NCI-H1694 treated with DMSO at 0.1 percent for 48 hours (cell line): ENCODE measurements at regions not wholly inside any gene's neighbourhood (a gene's known extent, or its start where the extent isn't known, plus 50 kb on each side); places are given as distances from the start of the nearest gene placed in this dataset.
A peak's percentile ranks its signal among the peaks of the same experiment; 100 is the strongest.
"Not testable (repeated sequence)": the region's sequence is repeated elsewhere in the genome, so short reads cannot be mapped to it uniquely, and the experiment has no call there.

Experiments
- DNase-seq: peaks from one replicate; lab custom pipeline; 2025; lab: John Stamatoyannopoulos, UW

DNA sequence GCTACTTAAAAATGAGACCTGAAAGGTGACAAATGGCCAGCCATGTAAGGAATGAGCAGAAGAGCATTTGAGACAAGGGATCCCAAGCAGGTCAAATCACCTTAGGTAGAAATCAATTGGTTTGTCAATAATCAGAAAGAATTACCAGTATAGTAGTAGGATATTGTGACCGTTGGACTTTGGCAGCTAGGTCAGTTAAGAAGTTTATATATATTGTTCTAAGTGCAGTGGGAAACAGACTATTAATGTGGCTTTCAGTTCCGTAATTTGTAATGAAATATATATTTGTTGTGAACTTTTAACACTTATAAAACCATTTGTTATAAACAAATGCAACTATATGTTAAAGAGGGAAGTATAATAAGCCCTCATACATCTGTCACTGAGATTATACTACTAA, 807.9 kb upstream of the SPRY2 start:
- no peak for DNase-seq

DNA sequence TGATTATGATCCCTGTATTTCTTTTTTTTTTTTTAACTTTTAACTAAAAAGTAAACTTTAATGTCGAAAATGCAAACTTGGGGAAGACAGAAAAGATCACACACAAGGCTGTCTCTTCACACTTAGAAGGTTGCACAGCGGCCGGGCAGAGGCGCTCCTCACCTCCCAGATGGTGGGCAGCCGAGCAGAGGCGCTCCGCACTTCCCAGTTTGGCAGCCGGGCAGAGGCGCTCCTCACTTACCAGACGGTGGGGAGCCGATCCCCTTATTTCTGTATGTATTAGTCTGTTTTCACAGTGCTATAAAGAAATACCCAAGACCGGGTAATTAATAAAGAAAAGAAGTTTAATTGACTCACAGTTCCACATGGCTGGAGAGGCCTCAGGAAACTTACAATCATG, 805.6 kb upstream of the SPRY2 start:
- DNase-seq: not testable (repeated sequence)

DNA sequence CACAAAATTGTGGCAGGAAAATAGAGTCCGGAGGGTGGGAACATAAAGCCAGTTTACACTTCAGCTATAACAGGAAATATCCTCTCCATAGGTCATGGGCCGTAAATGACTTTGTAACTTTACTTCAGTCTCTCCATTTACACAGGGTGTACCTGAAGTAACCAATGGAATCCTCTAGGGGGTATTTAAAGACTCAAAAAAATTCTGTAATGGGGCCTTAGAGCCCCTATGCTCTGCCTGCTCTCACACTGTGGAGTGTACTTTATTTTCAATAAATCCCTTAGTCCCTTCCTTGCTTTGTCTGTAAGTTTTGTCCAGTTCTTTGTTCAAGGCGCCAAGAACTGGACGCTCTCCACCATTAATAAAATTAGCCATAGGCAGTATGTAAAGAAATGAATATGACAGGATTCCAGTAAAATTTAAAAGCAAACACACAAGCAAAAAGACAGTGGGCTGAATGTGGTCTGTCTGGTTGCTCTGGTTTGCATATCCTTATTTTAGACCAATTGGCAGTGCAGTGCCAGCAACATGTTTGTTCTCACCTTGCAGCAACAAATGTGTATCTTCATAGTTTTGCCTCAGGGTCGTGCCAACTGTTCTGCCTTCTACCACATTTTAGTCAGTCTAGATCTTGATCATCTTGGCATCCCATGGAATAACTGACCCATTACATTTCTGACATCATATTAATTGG, 801.5 kb upstream of the SPRY2 start:
- DNase-seq: no peak

DNA sequence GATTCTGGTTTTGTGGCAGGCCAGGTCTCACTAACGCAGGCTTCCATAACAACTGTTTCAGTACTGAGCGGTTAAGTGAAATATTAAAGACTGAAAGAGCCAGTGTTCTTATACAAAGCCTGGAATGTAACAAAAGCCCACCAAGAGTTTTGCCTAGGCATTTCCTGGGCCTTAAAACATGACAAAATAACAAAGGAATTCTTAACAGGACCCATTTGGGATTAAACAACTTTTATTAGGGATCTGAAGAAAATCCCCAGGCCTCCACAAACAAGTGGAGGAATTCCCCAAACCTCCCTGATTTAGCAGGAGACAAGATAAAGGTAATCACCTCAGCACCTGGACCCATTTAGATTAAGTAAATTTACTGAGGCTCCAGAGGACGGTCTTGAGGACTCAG, 799.7 kb upstream of the SPRY2 start:
- DNase-seq: no peak

DNA sequence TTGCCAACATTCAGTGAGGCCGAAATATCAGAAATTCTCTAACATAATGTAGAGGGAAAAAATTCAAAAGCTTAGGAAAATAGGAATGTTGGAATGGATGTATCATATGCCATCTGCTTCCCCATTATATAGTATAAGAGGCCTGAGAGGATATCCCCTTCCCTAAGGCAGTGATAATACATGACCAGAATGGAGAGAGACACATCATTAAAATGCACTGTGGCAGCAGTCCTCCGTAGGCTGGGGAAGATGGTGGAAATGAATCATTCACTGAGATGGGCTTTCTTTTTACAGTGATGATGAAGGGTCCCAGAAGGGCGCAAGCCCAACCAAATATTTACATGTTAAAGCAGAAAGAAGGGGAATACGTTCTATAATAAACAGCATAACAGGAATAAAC, 799.1 kb upstream of the SPRY2 start:
- no peak for DNase-seq

DNA sequence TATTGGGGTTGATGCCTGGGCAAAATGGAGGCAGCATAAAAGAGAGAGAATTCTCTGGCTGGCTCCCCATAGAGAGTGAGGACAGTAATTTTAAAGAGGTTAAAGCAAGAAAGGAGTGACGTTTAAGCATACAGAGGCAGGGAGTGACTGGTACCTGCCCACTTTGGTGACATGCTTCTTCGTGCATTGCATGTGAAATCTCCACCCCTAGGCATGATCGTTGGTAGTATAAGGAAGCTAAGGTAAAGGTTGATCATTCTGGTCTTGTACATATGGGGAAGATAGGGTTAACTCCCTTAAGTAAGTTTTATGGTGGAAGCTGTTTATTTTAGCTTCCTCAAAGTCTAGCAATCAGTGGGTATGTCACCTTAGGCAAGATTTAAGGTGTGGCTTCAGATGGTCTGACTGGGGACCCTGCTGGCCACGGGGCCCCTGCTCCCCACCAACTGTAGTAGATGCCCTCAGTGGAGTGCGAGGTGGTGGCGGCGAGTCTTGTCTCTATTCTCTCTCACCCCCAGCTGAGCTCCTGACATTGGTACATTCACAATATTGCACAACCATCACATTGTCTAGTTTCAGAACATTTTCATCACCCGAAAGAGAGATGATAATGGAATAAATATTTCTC, 797.5 kb upstream of the SPRY2 start:
- no peak for DNase-seq

DNA sequence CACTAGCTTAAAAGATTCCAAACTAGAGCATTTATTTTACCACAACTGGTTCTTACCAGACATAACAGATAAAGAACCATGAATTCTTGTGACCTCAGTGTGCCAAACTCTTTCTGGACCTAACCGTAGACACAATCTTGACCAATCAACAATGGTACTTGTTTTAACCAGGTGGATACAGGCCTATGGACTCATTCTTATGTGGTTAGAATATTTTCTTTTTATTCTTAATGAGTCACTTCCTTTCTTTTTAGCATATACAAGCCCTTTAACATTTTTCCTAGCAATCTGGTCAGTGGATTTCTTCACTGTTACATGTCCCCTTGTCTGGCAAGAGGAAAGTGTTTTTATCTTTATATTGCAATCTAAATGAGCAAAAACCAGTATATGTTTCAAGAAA, 792.1 kb upstream of the SPRY2 start:
- DNase-seq: no peak

DNA sequence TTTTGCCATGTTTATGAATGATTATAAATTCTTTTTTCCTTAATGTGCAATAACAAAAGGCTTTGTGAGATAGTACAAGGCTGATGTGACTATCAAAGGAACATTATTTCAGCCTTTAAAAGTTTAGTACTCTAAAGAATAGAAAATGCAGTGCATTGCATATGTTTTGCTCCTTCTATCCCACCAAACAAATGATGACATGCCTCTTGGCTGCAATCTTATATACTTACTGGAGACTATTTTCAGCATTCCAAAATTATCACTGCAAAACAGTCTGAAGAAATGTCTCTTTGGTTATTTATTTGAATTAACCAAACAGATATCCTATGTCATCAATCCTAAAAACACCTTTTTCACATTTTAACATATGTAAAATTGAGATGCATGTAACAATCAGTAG, 776.5 kb upstream of the SPRY2 start:
- no peak for DNase-seq

DNA sequence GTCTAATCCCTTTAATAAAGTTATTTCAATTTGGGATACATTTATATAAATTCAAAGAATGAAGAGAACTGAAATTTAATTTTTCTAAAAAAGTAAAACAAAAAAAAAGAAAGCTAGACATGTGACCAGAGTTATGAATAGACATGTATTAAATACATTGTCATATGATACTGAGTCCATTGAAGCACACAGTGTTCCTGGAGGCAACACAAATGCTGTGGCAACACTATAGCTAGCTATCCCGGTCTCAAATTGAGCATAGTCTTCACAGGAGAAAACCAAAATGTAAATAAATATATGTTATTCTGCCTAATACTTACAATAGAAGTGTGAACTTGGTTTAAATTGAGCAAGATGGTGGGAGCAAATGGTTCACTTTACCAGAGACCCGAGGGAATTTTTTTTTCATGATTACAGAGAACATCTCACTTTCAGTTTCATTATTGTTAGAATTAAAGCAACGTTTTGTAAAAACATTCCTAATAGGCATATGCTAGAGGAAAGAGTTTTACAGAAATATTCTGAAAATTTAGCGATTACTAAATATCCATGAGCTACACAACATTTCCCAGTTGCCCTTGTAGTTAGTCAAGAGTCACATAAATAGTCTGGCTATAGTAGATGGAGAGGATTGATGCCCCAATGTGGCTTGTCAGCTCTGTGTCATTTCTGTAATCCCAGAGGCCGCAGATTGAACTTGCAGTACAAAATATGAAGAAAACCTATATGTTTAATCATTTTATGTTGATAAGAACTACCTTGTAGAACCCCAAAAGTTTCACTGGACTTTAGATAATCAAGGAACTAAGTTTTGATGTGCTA, 775.7 kb upstream of the SPRY2 start:
- DNase-seq: no peak

DNA sequence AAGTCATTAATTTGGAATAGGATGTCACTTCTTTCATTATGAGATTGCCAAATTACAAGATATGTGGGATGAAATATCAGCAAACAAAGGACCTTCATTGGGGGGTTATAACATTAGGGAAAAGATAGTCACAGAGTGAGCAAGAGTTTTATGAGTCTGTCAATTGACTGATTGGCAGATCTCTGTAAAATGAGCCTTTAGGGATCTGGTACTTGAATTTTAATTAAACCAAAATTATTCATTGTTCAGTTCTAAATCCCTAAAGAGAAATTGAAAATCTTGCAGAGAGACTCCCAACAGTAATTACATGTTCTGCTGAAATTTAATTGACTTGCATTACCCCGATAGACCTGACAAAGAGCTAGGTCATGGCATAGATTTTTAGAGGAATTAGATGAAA, 768.1 kb upstream of the SPRY2 start:
- DNase-seq: no peak

DNA sequence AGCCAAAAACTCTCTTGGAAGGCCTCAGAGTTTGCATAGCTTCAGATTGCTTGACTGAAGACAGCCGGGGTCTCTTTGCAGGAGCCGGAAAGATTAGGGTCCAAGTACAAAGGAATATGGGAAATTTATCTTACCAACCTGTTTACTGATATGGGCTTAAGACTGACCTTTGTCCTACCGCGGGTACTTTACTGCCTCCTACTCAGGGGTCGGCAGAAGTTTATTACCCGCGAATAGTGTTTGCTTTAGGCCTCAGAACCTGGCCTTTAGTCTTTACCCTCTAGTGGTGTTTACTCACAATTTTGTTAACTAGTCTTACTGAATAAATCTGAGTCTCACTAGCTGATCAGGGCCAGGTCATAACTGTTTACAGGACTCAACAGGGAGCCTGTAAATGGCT, 765.4 kb upstream of the SPRY2 start:
- no peak for DNase-seq

DNA sequence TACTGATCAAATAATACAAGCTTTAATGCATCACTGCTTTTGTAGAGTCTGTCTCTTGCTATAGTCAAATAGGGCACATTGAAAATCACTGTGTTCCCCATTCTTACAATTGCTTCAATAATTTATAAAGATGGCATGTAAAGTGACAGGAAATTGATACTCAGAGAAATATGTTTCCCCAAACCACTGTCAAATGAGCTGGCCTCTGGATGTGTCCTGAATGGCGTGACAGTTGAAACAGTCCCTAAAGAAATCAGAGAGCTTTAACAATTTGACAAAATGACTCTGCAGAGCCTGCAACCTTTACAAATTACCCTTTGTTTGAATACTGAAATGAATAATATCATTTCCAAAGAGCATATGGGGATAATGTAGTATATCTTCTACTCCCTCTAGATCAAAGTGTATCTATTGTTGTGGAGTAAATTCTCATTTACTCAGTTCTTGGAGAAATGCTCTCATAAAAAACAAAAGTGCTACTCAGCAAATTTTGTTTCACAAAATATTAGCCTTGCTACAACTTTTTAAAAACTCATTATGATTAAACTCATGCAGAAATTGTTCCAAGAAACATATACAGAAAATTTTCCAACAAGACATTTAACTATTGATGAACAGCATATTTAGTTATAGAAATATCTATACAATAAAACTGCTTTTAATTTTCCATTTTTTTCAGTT, 763.2 kb upstream of the SPRY2 start:
- no peak for DNase-seq

DNA sequence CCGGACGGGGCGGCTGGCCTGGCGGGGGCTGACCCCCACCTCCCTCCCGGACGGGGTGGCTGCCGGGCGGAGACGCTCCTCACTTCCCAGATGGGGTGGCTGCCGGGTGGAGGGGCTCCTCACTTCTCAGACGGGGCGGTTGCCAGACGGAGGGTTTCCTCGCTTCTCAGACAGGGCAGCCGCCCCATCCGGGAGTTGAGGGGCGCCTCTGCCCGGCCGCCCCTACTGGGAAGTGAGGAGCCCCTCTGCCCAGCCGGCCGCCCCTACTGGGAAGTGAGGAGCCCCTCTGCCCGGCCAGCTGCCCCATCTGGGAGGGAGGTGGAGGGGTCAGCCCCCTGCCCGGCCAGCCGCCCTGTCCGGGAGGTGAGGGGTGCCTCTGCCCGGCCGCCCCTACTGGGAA, 761.1 kb upstream of the SPRY2 start:
- DNase-seq: not testable (repeated sequence)

DNA sequence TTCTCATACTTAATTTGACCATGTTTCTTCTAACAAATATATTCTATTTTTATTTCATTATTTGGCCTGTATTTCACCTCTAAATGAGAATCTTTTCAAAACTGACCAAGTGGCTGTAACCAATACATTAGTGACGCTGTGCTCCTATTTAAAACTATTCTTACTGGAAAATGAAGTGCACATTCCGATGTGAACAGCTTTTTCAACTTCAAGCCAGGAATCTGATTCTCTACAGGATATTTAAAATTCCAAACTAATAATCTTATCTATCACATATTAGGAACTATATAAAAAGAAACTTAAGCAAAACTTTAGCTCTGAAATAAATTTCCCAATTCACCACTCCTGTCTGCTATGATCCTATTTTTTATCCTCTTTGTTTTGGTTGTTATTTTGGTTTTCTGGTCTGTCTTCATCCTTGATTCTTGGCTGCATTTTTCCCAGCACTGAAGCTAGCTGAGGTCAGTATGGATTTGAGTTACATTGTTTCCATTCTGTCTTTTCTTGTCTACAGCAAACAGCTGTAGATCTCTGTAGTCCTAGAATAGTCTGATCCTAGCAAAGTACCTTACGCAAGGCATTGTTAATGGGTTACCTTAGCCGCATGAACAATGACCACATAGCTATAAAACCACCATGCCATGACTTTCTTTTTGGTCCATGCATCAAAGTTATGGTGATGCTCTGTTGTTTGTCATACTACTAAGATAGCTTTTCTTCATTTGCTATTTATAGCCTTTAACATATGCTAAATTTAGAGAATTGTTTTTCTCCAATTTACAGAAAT, 748.6 kb upstream of the SPRY2 start:
- DNase-seq: no peak

DNA sequence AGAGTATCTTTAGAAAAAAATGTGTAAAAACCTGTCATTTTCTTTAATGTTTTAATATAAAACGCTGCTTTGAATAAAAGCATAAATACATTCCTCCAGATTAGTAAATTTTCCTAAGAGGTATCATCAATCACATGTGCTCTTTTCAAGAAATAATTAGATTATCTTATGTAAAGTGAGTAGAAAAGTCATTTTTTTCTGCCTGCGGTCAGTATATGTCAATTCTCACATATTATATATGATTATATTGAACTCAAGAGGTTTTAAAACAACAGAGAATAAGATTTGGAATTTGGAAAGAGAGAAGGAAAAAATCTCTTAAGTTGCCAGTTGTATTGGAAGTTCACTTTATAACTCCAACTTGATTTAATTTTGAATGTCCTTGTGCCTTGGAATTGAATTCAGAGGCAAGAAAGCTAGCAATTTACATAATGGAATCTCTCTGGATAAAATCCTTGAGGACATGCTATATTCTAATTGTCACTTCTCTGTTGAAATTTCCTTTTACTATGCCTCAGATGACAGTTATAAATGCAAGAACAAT, 740.1 kb upstream of the SPRY2 start:
- DNase-seq: no peak

DNA sequence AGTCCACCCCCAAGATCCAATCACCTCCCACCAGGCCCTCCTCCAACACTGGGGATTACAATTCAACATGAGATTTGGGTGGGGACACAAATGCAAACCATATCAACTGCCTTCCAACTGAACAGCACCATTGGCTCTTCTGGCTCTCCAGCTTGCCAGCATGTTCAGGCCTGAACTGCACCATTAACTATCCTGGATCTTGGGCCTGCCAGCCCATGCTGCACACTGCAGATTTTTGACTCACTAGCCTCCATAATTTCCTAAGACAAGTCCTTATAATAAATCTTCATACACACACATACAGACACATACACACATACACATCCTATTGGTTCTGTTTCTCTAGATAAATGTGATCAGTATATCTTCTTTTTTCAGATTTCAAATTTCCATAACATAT, 737.1 kb upstream of the SPRY2 start:
- no peak for DNase-seq

DNA sequence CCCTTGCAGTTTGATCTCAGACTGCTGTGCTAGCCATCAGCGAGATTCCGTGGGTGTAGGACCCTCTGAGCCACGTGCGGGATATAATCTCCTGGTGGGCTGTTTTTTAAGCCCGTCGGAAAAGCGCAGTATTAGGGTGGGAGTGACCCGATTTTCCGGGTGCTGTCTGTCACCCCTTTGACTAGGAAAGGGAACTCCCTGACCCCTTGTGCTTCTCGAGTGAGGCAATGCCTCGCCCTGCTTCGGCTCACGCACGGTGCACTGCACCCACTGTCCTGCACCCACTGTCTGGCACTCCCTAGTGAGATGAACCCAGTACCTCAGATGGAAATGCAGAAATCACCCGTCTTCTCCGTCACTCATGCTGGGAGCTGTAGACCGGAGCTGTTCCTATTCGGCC, 728.9 kb upstream of the SPRY2 start:
- DNase-seq: not testable (repeated sequence)

DNA sequence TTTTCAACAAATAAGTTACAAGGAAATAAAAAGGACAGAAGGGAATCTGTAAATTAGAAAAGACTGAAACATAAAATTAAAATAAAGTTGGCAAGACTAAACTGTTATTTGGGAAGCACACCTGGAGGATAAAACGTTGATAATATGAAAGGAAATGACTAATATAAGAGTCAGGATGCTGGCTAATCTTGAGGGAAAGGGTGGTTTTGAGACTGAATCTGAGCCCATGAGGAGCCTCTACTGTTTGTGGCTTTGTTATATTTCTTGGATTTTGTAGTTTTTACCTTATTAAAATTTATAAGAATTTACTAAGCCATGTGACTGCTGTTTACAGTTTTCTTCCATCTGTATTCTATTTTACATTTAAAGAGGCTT, 718.0 kb upstream of the SPRY2 start:
- no peak for DNase-seq

DNA sequence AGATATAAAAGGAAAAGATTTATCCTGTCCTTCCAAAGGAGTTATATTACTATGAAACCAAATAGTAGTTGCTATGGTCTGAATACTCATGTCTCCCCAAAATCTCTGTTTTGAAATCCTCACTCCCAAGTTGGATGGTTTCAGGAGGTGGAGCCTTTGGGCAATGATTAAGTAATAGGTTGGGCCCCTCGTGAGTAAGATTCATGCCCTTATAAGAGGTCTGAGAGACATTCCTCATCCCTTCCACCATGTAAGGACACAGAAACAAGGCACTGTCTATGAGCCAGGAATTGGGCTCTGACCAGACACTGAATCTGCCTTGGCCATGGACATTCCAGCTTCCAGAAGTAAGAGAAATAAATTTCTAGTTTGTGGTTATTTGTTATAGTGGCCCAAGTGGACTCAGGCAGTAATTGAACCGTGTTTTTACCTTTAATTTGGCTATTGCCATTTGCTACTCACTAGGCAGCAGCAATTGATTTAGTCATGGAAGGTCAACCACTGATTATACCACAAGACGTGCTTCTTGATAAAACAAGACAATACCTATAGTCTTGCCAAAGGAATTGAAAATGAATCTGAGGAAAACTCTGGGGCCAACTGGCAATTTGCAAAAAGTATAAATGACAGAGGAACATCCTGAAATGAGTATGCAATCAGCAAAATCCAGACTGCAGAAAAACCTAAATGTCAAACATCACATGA, 717.4 kb upstream of the SPRY2 start:
- no peak for DNase-seq

DNA sequence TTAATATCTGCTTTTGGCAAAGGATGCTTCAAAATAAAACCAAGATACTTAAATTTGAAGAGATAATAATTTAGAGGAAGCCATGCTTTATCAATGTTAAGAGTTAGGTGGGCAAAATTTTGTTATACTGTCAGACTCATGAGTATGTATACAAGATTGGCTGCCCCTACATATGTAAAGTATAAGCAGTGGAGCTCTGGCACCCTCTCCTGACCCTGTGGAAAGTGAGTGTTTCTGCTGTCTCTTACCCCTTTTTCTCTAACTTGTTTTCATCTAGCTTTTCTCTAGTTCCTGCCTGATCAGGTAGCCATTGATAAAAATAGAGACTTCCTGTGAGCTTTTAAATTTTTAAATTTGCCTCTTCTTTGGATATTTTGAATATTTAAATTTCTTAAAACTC, 710.9 kb upstream of the SPRY2 start:
- peak; percentile 15 for DNase-seq

DNA sequence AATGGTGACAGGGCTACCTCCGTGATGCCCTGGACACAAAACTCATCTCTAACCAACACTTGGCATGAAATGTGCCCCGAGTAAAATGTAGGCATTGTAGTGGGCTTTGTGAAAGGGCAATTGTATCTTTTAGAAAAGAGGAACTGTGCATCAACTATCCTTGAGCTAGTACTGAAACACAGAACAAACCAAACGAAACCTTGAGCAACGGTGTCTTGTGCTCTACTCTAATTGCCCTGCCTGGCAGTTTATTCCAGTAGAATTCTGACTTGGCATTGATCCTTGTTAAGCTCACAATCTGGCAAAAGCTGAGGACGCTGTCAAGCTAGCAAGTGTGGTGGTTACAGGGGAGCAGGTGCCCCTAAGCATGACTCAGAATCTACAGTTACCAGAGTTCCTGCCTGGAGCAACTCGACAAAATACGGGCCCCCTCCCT, 707.1 kb upstream of the SPRY2 start:
- peak; percentile 75 for DNase-seq
